CD14-positive monocyte (primary cell): ENCODE measurements at regions not wholly inside any gene's neighbourhood (a gene's known extent, or its start where the extent isn't known, plus 50 kb on each side); places are given as distances from the start of the nearest gene placed in this dataset.

ENCODE experiments used
- DNase-seq, 3 donors: peaks; one replicate each; pipeline ENCODE4 v3.0.0-alpha.2; 2011 to 2022
- H2AFZ ChIP-seq: 2 replicates; pipeline ENCODE4 v1.6.0; 2012; ENCODE audit warnings: mild to moderate bottlenecking, low read depth, low read length, inconsistent platforms; ENCODE audit not compliant: insufficient read depth, poor library complexity, severe bottlenecking
- H3K27ac ChIP-seq, 2 donors: 1 replicate in 1 of 2; 2 replicates in 1 of 2; pipeline ENCODE4 v1.5.1; 2012 to 2013; ENCODE audit warnings: low read length in 2 of 2, control low read depth in 1 of 2, inconsistent platforms in 1 of 2, low read depth in 1 of 2, mild to moderate bottlenecking in 1 of 2
- H3K27me3 ChIP-seq, 2 donors: one replicate each; pipeline versions ENCODE4 v1.6.0 to v1.6.1; 2011 to 2013; ENCODE audit warnings: low read length in 2 of 2; ENCODE audit not compliant: control insufficient read depth in 2 of 2, insufficient read depth in 2 of 2
- H3K36me3 ChIP-seq, 2 donors: replicated peaks in 1 of 2; 1 replicate in 1 of 2; 2 replicates in 1 of 2; pipeline versions ENCODE4 v1.5.1 to v1.6.1; 2012 to 2013; ENCODE audit warnings: low read length in 2 of 2, control low read depth in 1 of 2, inconsistent platforms in 1 of 2, mild to moderate bottlenecking in 1 of 2; ENCODE audit not compliant: insufficient read depth in 2 of 2, control insufficient read depth in 1 of 2
- H3K4me1 ChIP-seq, 2 donors: 1 replicate in 1 of 2; 2 replicates in 1 of 2; pipeline versions ENCODE4 v1.5.1 to v1.6.1; 2012 to 2013; ENCODE audit warnings: low read length in 2 of 2, control low read depth in 1 of 2, inconsistent platforms in 1 of 2, mild to moderate bottlenecking in 1 of 2, moderate library complexity in 1 of 2; ENCODE audit not compliant: insufficient read depth in 2 of 2, control insufficient read depth in 1 of 2
- H3K4me2 ChIP-seq: replicated peaks from 2 replicates; pipeline ENCODE3; 2012; ENCODE audit warnings: low read length, moderate library complexity, mild to moderate bottlenecking; ENCODE audit not compliant: poor library complexity, severe bottlenecking; ENCODE audit errors: extremely low read depth
- H3K4me3 ChIP-seq, 3 experiments: fragments of 200-600 bp in 1 of 3; sonication (generic) in 1 of 3; replicated peaks in 1 of 3; 1 replicate in 2 of 3; 2 replicates in 1 of 3; pipeline ENCODE4 v1.5.1; 2011 to 2013; ENCODE audit warnings: low read length in 3 of 3, mild to moderate bottlenecking in 3 of 3, control low read depth in 2 of 3, low read depth in 2 of 3, inconsistent platforms in 1 of 3, moderate library complexity in 1 of 3
- H3K79me2 ChIP-seq: 2 replicates; pipeline ENCODE4 v1.6.0; 2012; ENCODE audit warnings: mild to moderate bottlenecking, control low read depth, inconsistent platforms, low read length, moderate library complexity; ENCODE audit not compliant: insufficient read depth
- H3K9ac ChIP-seq: 2 replicates; pipeline ENCODE4 v1.6.0; 2017; ENCODE audit warnings: low read length, mild to moderate bottlenecking; ENCODE audit not compliant: insufficient read depth, poor library complexity, severe bottlenecking
- H3K9me3 ChIP-seq, 2 donors: replicated peaks in 1 of 2; 1 replicate in 1 of 2; 2 replicates in 1 of 2; pipeline versions ENCODE4 v1.5.1 to v1.6.1; 2012 to 2013; ENCODE audit warnings: low read length in 2 of 2, control low read depth in 1 of 2; ENCODE audit not compliant: control insufficient read depth in 1 of 2, insufficient read depth in 1 of 2
- H4K20me1 ChIP-seq: 2 replicates; pipeline ENCODE4 v1.6.0; 2012; ENCODE audit warnings: mild to moderate bottlenecking, low read length, control low read depth, moderate library complexity; ENCODE audit not compliant: insufficient read depth
- H3K27ac Mint-ChIP-seq, 7 donors: one replicate each; pipeline ENCODE4 v1.8.0; 2020; ENCODE audit warnings: mild to moderate bottlenecking in 7 of 7, mixed read lengths in 7 of 7, moderate library complexity in 6 of 7, inconsistent platforms in 2 of 7
- H3K27me3 Mint-ChIP-seq, 3 donors: one replicate each; pipeline ENCODE4 v1.8.0; 2021 to 2022; ENCODE audit warnings: low read depth in 3 of 3, mild to moderate bottlenecking in 3 of 3, mixed read lengths in 3 of 3, moderate library complexity in 3 of 3, inconsistent platforms in 1 of 3
- H3K36me3 Mint-ChIP-seq, 2 donors: one replicate each; pipeline ENCODE4 v1.8.0; 2020; ENCODE audit warnings: mixed read lengths in 2 of 2, inconsistent platforms in 1 of 2, mild to moderate bottlenecking in 1 of 2
- H3K4me1 Mint-ChIP-seq: one replicate; pipeline ENCODE4 v1.8.0; 2020; ENCODE audit warnings: mild to moderate bottlenecking, mixed read lengths
- H3K4me3 Mint-ChIP-seq, 2 donors: one replicate each; pipeline ENCODE4 v1.8.0; 2020; ENCODE audit warnings: mild to moderate bottlenecking in 2 of 2, mixed read lengths in 2 of 2, moderate library complexity in 1 of 2
- H3K9me3 Mint-ChIP-seq, 7 donors: one replicate each; pipeline ENCODE4 v1.8.0; 2020 to 2022; ENCODE audit warnings: mixed read lengths in 7 of 7, mild to moderate bottlenecking in 6 of 7, moderate library complexity in 6 of 7, inconsistent platforms in 2 of 7
- WGBS: methylation state at CpG from one replicate; pipeline ENCODE4 v1.1.5; 2013; ENCODE audit warnings: missing lambda C conversion rate; ENCODE audit not compliant: insufficient coverage; 5-methylcytosine and 5-hydroxymethylcytosine counted together
- intact Hi-C, 2 donors: fragments of 100-400 bp; cut with micrococcal nuclease; formaldehyde crosslinking; loops; one replicate each; pipeline versions ENCODE4 v1.15.0 to v1.15.1; 2023
- TF ChIP-seq, protein P1 (sequence below): fragments of 200-600 bp; IDR thresholded peaks from one replicate; pipeline ENCODE4 v1.8.0; 2022; ENCODE audit warnings: antibody characterized with exemption, mild to moderate bottlenecking

GRCh38 chr1:61604684-61605083, 120.3 kb downstream of the TM2D1 start:
- Histone ChIP-seq H3K4me2 (peak overlapping the region; percentile 49), H3K79me2 (no peaks in the 10 kb centered on the region), H4K20me1 (no peaks in the 10 kb centered on the region), H3K27ac (peak overlapping the region in 1 of 2 donors; percentile 56), H3K9ac (no peak overlapping the region), H3K9me3 (no peaks in the 10 kb centered on the region), H3K36me3 (no peaks in the 10 kb centered on the region), H3K4me3 (peak overlapping the region in 1 of 3 experiments; percentile 33), H3K4me1 (peaks cover 35 to 48% of the 10 kb centered on the region in 2 donors), H3K27me3 (no peaks in the 10 kb centered on the region), H2AFZ (no peak overlapping the region)
- no peaks in the 10 kb centered on the region for H3K9me3 Mint-ChIP-seq
- peak in 1 of 3 donors; percentile 24 for DNase-seq
- no peaks in the 10 kb centered on the region for H3K36me3 Mint-ChIP-seq
- H3K4me1 Mint-ChIP-seq, result peaks cover 48% of the 10 kb centered on the region
- H3K27me3 Mint-ChIP-seq, result no peaks in the 10 kb centered on the region
- intact Hi-C loops, result no loop called here
- WGBS, result no CpG with 5 or more reads among the region's 1 CpG
- TF ChIP-seq, protein P1, sequence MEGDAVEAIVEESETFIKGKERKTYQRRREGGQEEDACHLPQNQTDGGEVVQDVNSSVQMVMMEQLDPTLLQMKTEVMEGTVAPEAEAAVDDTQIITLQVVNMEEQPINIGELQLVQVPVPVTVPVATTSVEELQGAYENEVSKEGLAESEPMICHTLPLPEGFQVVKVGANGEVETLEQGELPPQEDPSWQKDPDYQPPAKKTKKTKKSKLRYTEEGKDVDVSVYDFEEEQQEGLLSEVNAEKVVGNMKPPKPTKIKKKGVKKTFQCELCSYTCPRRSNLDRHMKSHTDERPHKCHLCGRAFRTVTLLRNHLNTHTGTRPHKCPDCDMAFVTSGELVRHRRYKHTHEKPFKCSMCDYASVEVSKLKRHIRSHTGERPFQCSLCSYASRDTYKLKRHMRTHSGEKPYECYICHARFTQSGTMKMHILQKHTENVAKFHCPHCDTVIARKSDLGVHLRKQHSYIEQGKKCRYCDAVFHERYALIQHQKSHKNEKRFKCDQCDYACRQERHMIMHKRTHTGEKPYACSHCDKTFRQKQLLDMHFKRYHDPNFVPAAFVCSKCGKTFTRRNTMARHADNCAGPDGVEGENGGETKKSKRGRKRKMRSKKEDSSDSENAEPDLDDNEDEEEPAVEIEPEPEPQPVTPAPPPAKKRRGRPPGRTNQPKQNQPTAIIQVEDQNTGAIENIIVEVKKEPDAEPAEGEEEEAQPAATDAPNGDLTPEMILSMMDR, result no peak
- H3K27ac Mint-ChIP-seq, result no peak overlapping the region
- peak overlapping the region in 1 of 2 donors; percentile 16 for H3K4me3 Mint-ChIP-seq

DNA sequence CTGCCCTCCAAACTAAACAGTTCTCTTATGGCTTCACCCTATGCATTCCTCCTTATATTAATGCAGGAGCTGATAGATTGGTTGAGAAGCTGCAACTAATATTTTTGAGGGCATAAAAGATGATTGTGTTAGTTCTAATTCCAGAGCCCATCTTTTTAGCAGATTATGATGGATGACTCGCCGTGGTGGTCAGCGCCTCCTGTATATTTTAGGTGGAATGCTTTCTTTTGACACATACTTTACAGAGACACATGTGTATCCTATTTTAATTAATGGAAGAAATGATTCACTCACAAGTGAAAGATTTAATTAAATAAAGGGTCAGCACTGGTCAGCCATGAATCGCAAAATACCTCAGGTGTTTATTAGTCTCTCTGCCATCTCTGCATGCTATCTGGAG, 120.7 kb downstream of the TM2D1 start:
- H3K36me3 Mint-ChIP-seq, result no peaks in the 10 kb centered on the region
- no peak overlapping the region for H3K9ac ChIP-seq
- no peak overlapping the region for H2AFZ ChIP-seq
- no CpG with 5 or more reads among the region's 4 CpGs for WGBS
- peak overlapping the region; percentile 49 for H3K4me2 ChIP-seq
- H3K27me3 ChIP-seq, result no peaks in the 10 kb centered on the region
- TF ChIP-seq, protein P1, result no peak
- H3K27ac Mint-ChIP-seq, result peak overlapping the region in 1 of 7 donors; percentile 38
- H3K36me3 ChIP-seq, result no peaks in the 10 kb centered on the region
- no peaks in the 10 kb centered on the region for H3K27me3 Mint-ChIP-seq
- H4K20me1 ChIP-seq, result no peaks in the 10 kb centered on the region
- H3K4me3 ChIP-seq, result no peak overlapping the region
- H3K4me1 Mint-ChIP-seq, result peaks cover 48% of the 10 kb centered on the region
- intact Hi-C loops, result no loop called here
- no peaks in the 10 kb centered on the region for H3K79me2 ChIP-seq
- peak overlapping the region in 1 of 2 donors; percentile 25 for H3K27ac ChIP-seq
- no peaks in the 10 kb centered on the region for H3K9me3 ChIP-seq
- H3K4me1 ChIP-seq, result peaks cover 35 to 48% of the 10 kb centered on the region in 2 donors
- DNase-seq, result no peak
- H3K9me3 Mint-ChIP-seq, result no peaks in the 10 kb centered on the region
- no peak overlapping the region for H3K4me3 Mint-ChIP-seq
